WTC11 (cell line): ENCODE measurements at regions not wholly inside any gene's neighbourhood (a gene's known extent, or its start where the extent isn't known, plus 50 kb on each side); places are given as distances from the start of the nearest gene placed in this dataset.

Experiments
- CTCF ChIP-seq: fragments of 200-600 bp; IDR thresholded peaks from 2 replicates; pipeline ENCODE4 v1.8.0; 2022; ENCODE audit warnings: antibody characterized with exemption
- JUN ChIP-seq: sonication (generic); formaldehyde crosslinking; IDR thresholded peaks from 2 replicates; pipeline ENCODE4 v1.8.0; 2023; ENCODE audit warnings: mild to moderate bottlenecking, missing genetic modification reagents

- no peak for TF ChIP-seq CTCF
- TF ChIP-seq JUN (CRISPR knock-in tag), result no peak
These were observed 336.7 kb upstream of the ZFHX3 start for GRCh38 chr16:73384506-73385089.
